ENCODE measurements at regions not wholly inside any gene's neighbourhood (a gene's known extent, or its start where the extent isn't known, plus 50 kb on each side); places are given as distances from the start of the nearest gene placed in this dataset.
"Not testable (repeated sequence)": the region's sequence is repeated elsewhere in the genome, so short reads cannot be mapped to it uniquely, and the experiment has no call there.

DNA sequence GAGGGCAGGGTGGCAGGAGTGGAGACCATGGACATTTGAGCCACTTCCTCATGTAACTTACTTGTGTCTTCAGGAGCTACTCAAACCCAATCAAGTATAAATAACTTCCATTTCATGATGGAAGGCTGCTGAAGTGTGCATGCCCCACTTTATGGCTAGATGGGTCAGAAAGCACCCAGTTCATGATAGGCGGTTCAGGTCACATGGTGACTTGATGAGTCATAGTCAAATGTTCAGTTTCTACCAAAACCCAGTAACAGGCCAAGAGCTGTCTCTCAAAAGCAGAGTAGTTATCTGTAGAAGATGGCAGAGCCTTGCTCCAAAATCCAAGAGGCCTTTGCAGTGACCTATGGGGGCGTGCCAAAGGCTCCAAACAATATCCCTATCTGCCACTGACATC is 133.7 kb upstream of the TENT5A start:
- no peak for TF ChIP-seq CTCF (IDR thresholded peaks at IDR 0.05)
- TF ChIP-seq POLR2A (IDR thresholded peaks at IDR 0.05) = no peak
- 95 to 100% methylated on average over 1 to 2 of the region's 2 CpGs for WGBS, 2 donors
- Histone ChIP-seq H3K4me1 (no peaks in the 10 kb centered on the region), H3K27ac (no peak overlapping the region), H3K9me3 (no peaks in the 10 kb centered on the region), H3K4me3 (no peak overlapping the region), H3K27me3 (no peaks in the 10 kb centered on the region), H3K36me3 (ENCODE audit: low read depth, missing control alignments) (no peaks in the 10 kb centered on the region)
- intact Hi-C loops (cut with DNase I; ENCODE audit: low total_unique reads) = no loop called here
- no peak for DNase-seq

GRCh38 chr6:81881660-81882059 is 129.2 kb upstream of the TENT5A start:
- no peak for DNase-seq
- no peaks in the 10 kb centered on the region for H3K9me3 ChIP-seq
- H3K4me1 ChIP-seq = no peaks in the 10 kb centered on the region
- no peak overlapping the region for H3K4me3 ChIP-seq
- no peak for TF ChIP-seq CTCF (IDR thresholded peaks at IDR 0.05)
- no peak overlapping the region for H3K27ac ChIP-seq
- 95 to 98% methylated on average over 4 of the region's 4 CpGs for WGBS, 2 donors
- H3K27me3 ChIP-seq = no peaks in the 10 kb centered on the region
- intact Hi-C loops (cut with DNase I; ENCODE audit: low total_unique reads) = no loop called here
- H3K36me3 ChIP-seq (ENCODE audit: low read depth, missing control alignments) = no peaks in the 10 kb centered on the region

DNA sequence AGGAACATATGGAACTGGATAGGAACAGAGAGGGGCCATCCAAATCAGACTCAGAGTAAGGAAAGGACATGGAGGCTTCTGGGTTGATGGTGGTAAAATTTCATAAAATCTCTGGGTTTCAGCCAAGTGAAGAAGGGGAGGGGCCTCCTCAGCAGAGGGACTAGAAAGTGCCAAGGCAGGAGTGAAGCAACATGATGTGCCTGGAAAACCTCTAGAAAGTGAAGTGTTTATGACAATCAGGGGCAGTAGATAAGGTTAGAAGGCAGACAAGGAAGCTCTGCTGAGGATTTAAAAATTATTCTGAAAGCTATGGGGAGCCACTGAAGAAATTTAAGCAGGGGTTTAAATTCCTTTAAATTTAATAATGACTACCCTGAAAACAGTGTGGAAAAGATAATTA is 126.0 kb upstream of the TENT5A start:
- Histone ChIP-seq H3K4me3 (no peak overlapping the region), H3K27me3 (no peaks in the 10 kb centered on the region), H3K4me1 (no peaks in the 10 kb centered on the region), H3K36me3 (ENCODE audit: low read depth, missing control alignments) (no peaks in the 10 kb centered on the region), H3K9me3 (no peaks in the 10 kb centered on the region), H3K27ac (no peak overlapping the region)
- intact Hi-C loops (cut with DNase I; ENCODE audit: low total_unique reads) = no loop called here
- TF ChIP-seq CTCF (IDR thresholded peaks at IDR 0.05) (no peak), POLR2A (IDR thresholded peaks at IDR 0.05) (no peak)
- DNase-seq = no peak

DNA sequence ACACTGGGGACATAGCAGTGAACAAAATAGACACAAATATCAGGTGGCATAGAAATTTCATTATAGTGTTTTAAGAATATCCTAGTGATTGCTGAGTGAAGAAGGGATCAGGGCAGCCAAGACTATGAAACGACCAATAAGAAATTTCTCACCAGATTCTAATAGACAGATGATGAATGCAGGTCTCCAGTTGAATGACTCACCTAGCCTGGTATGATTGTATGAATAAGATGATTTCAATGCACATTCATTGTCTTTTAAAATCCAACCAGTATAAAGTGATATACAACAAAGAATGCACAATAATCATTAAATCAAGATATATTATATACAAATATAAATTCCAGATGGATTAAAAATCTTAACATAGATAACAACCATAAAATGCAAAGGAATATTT is 124.5 kb upstream of the TENT5A start:
- Histone ChIP-seq H3K9me3 (no peaks in the 10 kb centered on the region), H3K36me3 (ENCODE audit: low read depth, missing control alignments) (no peaks in the 10 kb centered on the region), H3K27ac (no peak overlapping the region), H3K4me3 (no peak overlapping the region), H3K27me3 (no peaks in the 10 kb centered on the region), H3K4me1 (no peaks in the 10 kb centered on the region)
- no peak for DNase-seq
- intact Hi-C loops (cut with DNase I; ENCODE audit: low total_unique reads) = no loop called here
- 56 to 84% methylated on average over 1 of the region's 1 CpG for WGBS, 2 donors
- TF ChIP-seq CTCF (IDR thresholded peaks at IDR 0.05) (no peak), POLR2A (IDR thresholded peaks at IDR 0.05) (no peak)

DNA sequence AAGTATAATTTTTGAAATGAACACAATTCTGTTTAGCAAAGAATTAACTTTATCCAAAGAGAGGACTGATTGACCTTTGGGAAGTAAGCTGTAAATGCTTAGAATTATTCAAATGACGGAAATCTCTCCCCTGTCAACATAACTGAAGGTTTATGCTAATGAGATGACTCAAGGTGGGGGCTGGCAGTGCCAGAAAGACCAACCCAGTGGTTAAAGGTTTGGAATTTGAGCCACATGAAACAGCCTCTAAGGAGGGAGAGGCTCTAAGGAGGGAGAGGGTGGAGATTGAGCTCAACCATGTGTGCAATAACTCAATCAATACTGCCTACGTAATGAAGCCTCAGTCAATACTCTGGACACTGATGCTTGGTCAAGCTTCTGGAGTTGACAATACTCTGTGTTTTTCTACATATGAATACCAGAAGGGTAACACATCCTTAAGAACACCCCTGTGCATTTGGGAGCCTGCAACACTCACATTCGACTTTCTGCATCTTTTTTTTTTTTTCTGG is 123.4 kb upstream of the TENT5A start:
- H3K4me1 ChIP-seq = no peaks in the 10 kb centered on the region
- no peak for TF ChIP-seq CTCF (IDR thresholded peaks at IDR 0.05)
- TF ChIP-seq POLR2A (IDR thresholded peaks at IDR 0.05) = no peak
- H3K27ac ChIP-seq = no peak overlapping the region
- WGBS, 2 donors = 91% methylated on average over 3 of the region's 3 CpGs
- intact Hi-C loops (cut with DNase I; ENCODE audit: low total_unique reads) = no loop called here
- no peaks in the 10 kb centered on the region for H3K27me3 ChIP-seq
- H3K4me3 ChIP-seq = no peak overlapping the region
- no peaks in the 10 kb centered on the region for H3K36me3 ChIP-seq (ENCODE audit: low read depth, missing control alignments)
- no peak for DNase-seq
- H3K9me3 ChIP-seq = no peaks in the 10 kb centered on the region

DNA sequence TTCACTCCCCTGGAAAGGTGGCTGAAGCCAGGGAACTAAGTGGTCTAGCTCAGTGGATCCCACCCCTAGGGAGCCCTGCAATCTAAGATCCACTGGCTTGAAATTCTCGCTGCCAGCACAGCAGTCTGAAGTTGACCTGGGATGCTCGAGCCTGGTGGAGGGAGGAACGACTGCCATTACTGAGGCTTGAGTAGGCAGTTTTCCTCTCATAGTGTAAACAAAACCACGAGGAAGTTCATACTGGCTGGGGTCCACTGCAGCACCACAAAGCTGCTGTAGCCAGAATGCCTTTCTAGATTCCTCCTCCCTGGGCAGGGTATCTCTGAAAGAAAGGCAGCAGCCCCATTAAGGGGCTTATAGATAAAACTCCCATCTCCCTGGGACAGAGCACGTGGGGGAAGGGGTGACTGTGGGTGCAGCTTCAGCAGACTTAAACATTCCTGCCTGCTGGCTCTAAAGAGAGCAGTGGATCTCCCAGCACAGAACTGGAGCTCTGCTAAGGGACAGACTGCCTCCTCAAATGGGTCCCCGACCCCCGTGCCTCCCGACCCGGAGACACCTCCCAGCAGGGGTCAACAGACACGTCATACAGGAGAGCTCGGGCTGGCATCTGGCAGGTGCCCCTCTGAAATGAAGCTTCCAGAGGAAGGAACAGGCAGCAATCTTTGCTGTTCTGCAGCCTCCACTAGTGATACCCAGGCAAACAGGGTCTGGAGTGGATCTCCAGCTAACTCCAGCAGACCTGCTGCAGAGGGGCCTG is 117.4 kb upstream of the TENT5A start:
- H3K36me3 ChIP-seq (ENCODE audit: low read depth, missing control alignments); H3K4me3 ChIP-seq; H3K27ac ChIP-seq; H3K27me3 ChIP-seq; H3K4me1 ChIP-seq; intact Hi-C loops (cut with DNase I; ENCODE audit: low total_unique reads); DNase-seq; H3K9me3 ChIP-seq: not testable (repeated sequence)
- 65 to 73% methylated on average over 2 to 11 of the region's 11 CpGs for WGBS, 2 donors
